ENCODE measurements at regions not wholly inside any gene's neighbourhood (a gene's known extent, or its start where the extent isn't known, plus 50 kb on each side); places are given as distances from the start of the nearest gene placed in this dataset.

GRCh38 chr11:95330302-95330701, 99.3 kb upstream of the SESN3 start:
- Histone ChIP-seq H3K36me3 (replicated peaks in 1 of 2; ENCODE audit: control insufficient read depth in 1 of 2, insufficient read depth in 2 of 2, low read length in 1 of 2) (no peaks in the 10 kb centered on the region), H3K9me2 (no peaks in the 10 kb centered on the region), H4K20me1 (ENCODE audit: insufficient read depth) (no peaks in the 10 kb centered on the region), H2AFZ (ENCODE audit: low read depth) (no peak overlapping the region), H3F3A (replicated peaks; ENCODE audit: insufficient read depth) (no peaks in the 10 kb centered on the region), H3K9ac (no peak overlapping the region), H3K4me1 (ENCODE audit: control insufficient read depth in 1 of 2, insufficient read depth in 2 of 2, low read depth in 1 of 2, low read length in 1 of 2) (peaks cover 0 to 7% of the 10 kb centered on the region in 2 experiments; a peak in 1 of 4 replicates), H3K27ac (ENCODE audit: low read depth in 2 of 2, low read length in 1 of 2) (no peak overlapping the region), H3K4me3 (ENCODE audit: low read depth in 2 of 2, low read length in 1 of 2) (no peak overlapping the region), H3K27me3 (ENCODE audit: insufficient read depth) (no peaks in the 10 kb centered on the region), H3K9me3 (no peaks in the 10 kb centered on the region), H3K4me2 (no peak overlapping the region), H3K79me2 (ENCODE audit: insufficient read depth) (no peaks in the 10 kb centered on the region)
- ChIA-PET POLR2A (no interaction called here), CTCF (interaction anchor here (1.4 kb wide), 1 partner anchor 13 kb away, joined by 3 read pairs; no protein-coding TSS in a partner anchor)
- TF ChIP-seq REST (IDR thresholded peaks at IDR 0.05; ENCODE audit: low read depth, low read length), result no peak
- no peak for TF ChIP-seq TEAD4 (IDR thresholded peaks at IDR 0.05; ENCODE audit: borderline replicate concordance, insufficient read depth)
- TF ChIP-seq ELF1 (IDR thresholded peaks at IDR 0.05), result no peak
- no peak for TF ChIP-seq NFIC (IDR thresholded peaks at IDR 0.05; ENCODE audit: borderline replicate concordance)
- no peak for TF ChIP-seq GATA2 (CRISPR knock-in tag; IDR thresholded peaks at IDR 0.05)
- no peak for TF ChIP-seq USF2 (IDR thresholded peaks at IDR 0.05; ENCODE audit: borderline replicate concordance, low read depth, low read length)
- DNase-seq, result no peak
- WGBS (ENCODE audit: low lambda C conversion rate), result no CpG with 5 or more reads among the region's 1 CpG

GRCh38 chr11:95327273-95327948, 96.4 kb upstream of the SESN3 start:
- CTCF ChIA-PET, result no interaction called here
- 0% methylated on average over 2 of the region's 2 CpGs for WGBS (ENCODE audit: low lambda C conversion rate)
- H2AFZ ChIP-seq (ENCODE audit: low read depth), result no peak overlapping the region
- no peak for TF ChIP-seq EP300 (IDR thresholded peaks at IDR 0.05; ENCODE audit: borderline replicate concordance in 1 of 2, low read depth in 1 of 2, low read length in 1 of 2)
- no peak for TF ChIP-seq FOXJ3 (CRISPR knock-in tag; IDR thresholded peaks at IDR 0.05)
- no peak for TF ChIP-seq FOSL2 (IDR thresholded peaks at IDR 0.05; ENCODE audit: borderline replicate concordance, low read depth)
- no peak for TF ChIP-seq SMC3 (IDR thresholded peaks at IDR 0.05; ENCODE audit: low read depth, low read length)
- TF ChIP-seq MAX (IDR thresholded peaks at IDR 0.05; ENCODE audit: low read depth), result no peak
- TF ChIP-seq TCF12 (IDR thresholded peaks at IDR 0.05), result no peak
- no peak for TF ChIP-seq TAF1 (IDR thresholded peaks at IDR 0.05; ENCODE audit: borderline replicate concordance, low read depth, low read length)
- no peak for TF ChIP-seq JUND (IDR thresholded peaks at IDR 0.05)
- TF ChIP-seq NRF1 (IDR thresholded peaks at IDR 0.05; ENCODE audit: low read depth, low read length), result no peak
- TF ChIP-seq USF2 (IDR thresholded peaks at IDR 0.05; ENCODE audit: borderline replicate concordance, low read depth, low read length), result no peak
- no peak for TF ChIP-seq POLR2AphosphoS5 (IDR thresholded peaks at IDR 0.05; ENCODE audit: low read depth, low read length)
- TF ChIP-seq GATA2 (CRISPR knock-in tag; IDR thresholded peaks at IDR 0.05), result no peak
- no peak for TF ChIP-seq RAD21 (IDR thresholded peaks at IDR 0.05; ENCODE audit: low read length)
- no peak for TF ChIP-seq CTCF (IDR thresholded peaks at IDR 0.05)
- TF ChIP-seq EZH2phosphoT487 (IDR thresholded peaks at IDR 0.05; ENCODE audit: borderline replicate concordance, low read depth), result no peak
- TF ChIP-seq NFIC (IDR thresholded peaks at IDR 0.05; ENCODE audit: borderline replicate concordance), result no peak

More at GRCh38 chr11:95327273-95327948, 96.4 kb upstream of the SESN3 start:
- DNase-seq, result no peak
- Histone ChIP-seq H3K36me3 (replicated peaks in 1 of 2; ENCODE audit: control insufficient read depth in 1 of 2, insufficient read depth in 2 of 2, low read length in 1 of 2) (no peaks in the 10 kb centered on the region), H3K9me2 (no peaks in the 10 kb centered on the region), H4K20me1 (ENCODE audit: insufficient read depth) (no peaks in the 10 kb centered on the region), H3K27me3 (ENCODE audit: insufficient read depth) (no peaks in the 10 kb centered on the region), H3K9ac (no peak overlapping the region), H3K4me2 (no peak overlapping the region), H3K4me3 (ENCODE audit: low read depth in 2 of 2, low read length in 1 of 2) (no peak overlapping the region), H3F3A (replicated peaks; ENCODE audit: insufficient read depth) (no peaks in the 10 kb centered on the region), H3K4me1 (ENCODE audit: control insufficient read depth in 1 of 2, insufficient read depth in 2 of 2, low read depth in 1 of 2, low read length in 1 of 2) (peaks cover 0 to 2% of the 10 kb centered on the region in 2 experiments; a peak in 1 of 4 replicates), H3K79me2 (ENCODE audit: insufficient read depth) (no peaks in the 10 kb centered on the region), H3K9me3 (no peaks in the 10 kb centered on the region), H3K27ac (ENCODE audit: low read depth in 2 of 2, low read length in 1 of 2) (no peak overlapping the region)
- POLR2A ChIA-PET, result no interaction called here
